ENCODE measurements at regions not wholly inside any gene's neighbourhood (a gene's known extent, or its start where the extent isn't known, plus 50 kb on each side); places are given as distances from the start of the nearest gene placed in this dataset.

- no peak for TF ChIP-seq CTCF (IDR thresholded peaks at IDR 0.05)
- no peak for TF ChIP-seq POLR2A (IDR thresholded peaks at IDR 0.05)
- TF ChIP-seq EP300 (IDR thresholded peaks at IDR 0.05) = no peak
These were observed 384.3 kb downstream of the CD83 start for GRCh38 chr6:14501914-14502313.

All from upper lobe of left lung (tissue), 4 donors.